Islet of Langerhans (tissue), 1 donor: ENCODE measurements at regions not wholly inside any gene's neighbourhood (a gene's known extent, or its start where the extent isn't known, plus 50 kb on each side); places are given as distances from the start of the nearest gene placed in this dataset.
"Not testable (repeated sequence)": the region's sequence is repeated elsewhere in the genome, so short reads cannot be mapped to it uniquely, and the experiment has no call there.

Experiments
- FAIRE-seq: peaks from one replicate; lab custom pipeline; 2011; peaks lifted over from hg19 to GRCh38; lab: Jason Lieb, UNC

DNA sequence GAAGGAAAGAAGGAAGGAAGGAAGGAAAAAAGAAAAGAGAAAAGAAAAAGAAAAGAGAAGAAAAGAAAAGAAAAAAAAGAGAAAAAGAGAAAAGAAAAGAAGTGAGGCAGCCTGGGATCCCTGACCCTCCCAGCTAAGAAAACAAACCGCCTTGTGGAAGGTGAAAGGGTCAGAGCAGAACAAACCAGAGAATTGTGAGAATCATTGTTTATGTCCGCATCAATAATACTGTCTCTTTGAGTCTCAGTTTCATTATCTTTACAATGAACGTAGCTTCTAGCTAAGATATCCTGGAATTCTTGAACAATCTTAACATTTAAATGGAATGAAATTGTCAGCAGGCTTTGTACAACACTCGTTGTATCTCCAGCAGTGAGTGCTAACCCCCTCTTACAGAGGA lies 66.4 kb upstream of the SERP2 start:
- no peak for FAIRE-seq

DNA sequence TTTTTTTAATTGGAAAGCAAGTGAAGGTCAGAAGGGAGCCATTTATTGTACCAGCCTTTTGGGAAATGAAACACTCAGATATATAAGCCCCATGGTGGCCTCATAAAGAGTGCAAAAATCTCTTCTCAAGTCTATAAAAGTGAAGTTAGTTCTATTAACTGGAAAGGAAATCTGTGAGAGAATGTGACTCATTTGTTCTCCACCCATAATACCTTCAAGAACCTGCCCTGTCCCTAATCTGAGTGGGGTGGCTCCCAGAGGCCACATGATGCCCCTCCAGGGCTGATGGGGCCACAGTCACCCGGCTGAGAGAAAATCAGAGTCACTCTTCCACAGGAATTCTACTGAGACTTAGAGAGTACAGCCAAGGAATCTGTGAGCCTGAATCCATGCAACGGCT lies 65.8 kb upstream of the SERP2 start:
- no peak for FAIRE-seq

DNA sequence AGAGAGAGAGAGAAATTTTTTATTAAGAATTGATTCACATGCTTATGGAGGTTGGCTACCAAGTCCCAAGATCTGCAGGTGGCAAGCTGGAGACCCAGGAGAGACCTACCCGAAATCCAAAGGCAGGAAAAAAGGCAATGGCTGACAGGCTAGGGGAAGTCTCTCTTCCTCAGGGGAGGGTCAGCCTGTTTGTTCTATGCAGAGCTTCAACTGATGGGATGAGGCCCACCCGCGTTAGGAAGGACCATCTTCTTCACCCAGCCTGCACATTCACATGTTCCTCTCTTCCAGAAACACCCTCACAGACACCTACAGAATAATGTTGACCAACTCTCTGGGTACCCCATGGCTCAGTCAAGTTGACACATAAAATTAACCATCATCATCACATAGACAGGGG lies 65.3 kb upstream of the SERP2 start:
- FAIRE-seq = no peak

DNA sequence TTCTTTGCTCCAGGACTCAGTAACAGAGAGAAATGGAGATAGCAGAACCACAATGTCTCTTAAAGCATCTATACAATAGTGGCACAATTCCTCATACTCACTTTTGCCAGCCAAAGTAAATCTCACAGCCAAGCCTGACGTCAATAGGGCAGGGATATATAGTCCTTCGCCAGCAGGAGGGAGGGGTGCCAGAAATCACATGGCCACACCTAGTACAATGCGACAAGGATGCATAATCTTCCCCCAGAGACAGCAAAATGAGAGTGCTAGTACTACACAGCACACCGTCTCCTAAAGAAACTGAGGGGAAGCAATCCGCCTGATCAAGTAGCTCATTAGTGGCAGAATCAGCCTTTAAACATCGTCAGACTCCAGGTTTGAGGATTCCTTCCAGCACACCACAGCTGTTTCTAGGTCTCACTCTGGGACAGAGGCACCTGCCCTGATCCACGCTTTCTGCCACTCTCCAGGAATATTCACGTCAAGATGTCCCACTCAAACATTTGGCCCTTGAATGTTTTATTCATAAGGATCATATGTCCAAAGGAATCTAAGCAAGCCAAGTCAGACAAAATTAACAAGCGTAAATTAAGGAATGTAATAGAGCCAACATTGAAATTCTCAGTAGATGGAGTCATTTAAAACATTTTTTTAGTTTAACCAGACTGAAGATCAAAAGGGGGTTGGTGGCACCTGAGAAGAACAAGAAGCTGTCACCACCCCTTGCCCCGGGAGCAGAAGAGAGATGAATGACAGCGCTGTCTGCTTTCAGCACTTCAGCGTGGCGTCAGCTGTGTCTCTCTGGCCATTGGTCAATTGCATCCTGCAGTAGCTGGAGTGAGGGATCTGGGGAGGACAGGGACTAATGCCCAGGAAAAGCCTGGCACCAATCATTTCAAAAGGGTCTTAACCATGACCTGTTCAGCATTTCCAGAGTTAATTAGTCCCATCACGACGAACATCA lies 63.5 kb upstream of the SERP2 start:
- FAIRE-seq = no peak

DNA sequence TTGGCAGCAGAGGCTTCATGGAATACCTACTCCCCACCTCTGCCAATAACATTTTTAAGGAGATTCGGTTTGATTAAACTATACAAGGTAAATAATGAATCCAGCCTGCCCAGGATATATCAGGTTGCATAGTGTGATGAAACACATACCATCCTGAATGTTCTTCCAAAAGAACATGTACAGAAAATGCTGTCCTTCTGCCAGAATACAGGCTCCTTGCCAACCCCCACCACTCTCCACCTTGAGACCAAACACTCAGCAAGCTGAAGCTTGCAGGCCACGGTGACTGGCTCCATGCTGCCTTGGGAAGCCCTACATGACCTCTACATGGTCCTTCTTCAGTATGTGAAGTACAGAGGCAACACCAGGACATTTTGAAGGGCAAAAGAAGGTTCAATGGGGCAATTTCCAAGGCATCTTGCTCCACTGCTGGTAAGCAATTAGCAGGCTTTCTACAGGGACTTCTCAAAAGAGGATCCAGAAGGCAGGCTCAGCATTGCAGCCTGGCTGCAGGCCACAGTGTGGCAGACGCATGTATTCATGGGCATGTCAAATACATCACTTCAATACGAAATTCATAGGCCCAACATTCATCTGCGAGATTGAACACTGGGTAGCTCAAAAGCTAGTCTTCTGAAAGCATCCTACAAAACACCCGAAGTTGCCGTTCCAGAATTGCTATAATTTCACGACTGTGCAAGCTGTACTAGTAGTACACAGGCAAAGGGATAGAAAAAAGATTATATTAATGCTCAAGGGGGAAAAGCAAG lies 62.4 kb upstream of the SERP2 start:
- FAIRE-seq = no peak

DNA sequence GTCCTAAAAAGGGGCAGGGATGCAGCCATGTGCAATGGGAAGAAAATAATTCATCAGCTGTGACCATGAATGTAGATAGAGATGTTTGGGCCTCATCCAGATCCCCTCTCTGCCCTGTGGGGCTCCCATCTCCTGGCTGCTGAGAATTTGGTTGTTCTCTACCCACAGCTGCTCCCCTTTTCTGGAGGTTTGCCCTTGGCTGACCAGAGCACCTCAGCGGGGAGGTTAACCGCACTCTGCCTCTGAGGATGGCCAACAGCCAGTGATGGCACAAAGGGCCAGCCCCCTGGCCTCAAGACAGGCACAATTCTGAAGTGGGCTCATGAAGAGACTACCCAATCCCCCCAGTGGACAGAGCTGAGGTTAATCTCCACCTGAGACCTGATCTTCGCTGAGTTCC lies 61.5 kb upstream of the SERP2 start:
- FAIRE-seq = no peak

DNA sequence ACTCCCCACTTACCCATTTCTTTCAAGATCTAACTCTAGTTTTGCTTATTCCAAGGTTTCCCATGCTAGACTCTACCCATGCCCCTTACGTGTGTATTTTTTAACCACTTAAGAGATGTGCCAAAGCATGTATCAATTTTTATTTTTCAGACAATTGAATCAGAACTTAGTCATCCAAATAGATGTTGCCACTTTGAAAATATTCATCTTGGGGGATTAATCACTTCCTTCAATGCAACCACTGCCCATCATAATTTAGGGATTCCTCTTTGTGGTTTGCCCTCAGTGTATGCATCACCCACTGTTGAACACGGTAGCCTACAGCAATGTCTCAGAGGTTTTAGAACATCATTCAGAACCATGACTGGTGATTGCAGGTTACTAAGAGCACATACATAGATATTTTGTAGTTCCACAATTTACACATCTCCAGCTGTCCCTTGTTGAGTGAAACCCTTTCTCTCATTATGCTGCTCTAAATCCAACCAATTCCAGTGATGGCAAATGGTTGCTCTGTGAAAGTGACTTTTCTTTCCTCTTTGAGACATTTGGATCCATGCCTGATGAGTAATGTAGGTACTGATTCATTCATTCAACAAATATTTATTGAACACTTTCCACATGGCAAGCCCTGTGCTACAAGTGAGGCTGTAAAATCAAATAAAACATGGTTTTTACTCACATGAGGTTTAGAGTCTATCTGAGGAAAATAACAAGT lies 60.6 kb upstream of the SERP2 start:
- FAIRE-seq = peak; percentile 100

DNA sequence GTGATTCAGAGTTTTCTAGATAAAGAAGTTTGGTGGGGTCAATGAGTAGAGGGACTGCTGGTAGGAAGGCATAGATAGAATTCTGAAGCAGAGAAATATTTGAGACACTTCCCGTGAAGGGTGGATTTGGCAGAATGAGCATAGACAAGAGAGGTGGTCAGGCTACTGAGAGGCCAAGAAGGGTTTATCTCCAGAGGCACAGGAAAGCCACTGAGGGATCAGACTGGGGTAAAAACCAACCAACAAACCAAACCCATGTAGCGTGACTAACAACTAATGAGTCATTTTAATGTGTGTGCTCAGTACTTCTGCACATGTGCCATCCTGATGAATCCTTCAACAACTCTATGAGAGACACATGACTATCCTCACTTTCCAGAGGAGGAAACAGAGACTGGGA lies 60.0 kb upstream of the SERP2 start:
- FAIRE-seq = peak; percentile 21

DNA sequence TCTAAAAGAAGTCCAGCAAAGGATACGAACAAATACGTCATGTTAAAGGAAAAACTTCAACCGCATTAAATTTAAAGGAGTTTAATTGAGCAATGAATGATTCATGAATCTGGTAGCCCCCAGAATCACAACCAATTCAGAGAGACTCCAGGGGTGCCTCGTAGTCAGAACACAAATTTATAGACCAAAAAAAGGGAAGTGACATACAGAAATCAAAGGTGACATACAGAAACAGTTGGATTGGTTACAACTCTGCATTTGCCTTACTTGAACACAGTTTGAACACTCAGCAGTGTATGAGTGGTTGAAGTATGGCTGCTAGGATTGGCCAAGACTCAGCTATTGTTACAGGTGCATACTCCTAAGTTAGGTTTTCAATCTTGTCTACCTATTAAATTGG lies 59.5 kb upstream of the SERP2 start:
- not testable (repeated sequence) for FAIRE-seq

DNA sequence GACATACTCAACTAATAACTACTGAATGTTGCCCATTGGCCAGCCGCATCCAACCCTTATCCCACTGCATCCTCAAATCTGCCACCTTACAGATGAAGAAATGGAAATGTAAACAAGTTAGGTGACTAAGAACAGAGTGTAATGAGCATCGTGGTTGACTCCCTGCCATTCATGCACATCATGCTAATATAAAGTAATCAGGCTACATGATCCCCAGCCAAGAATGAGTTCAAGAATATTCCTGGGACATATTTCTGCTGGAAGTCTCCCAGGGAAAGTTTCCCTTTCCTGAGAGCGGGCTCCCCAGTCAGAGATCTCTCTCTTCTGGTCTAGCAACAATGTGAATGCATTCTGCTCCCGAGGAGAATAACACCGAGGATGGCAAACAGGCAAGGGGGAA lies 55.9 kb upstream of the SERP2 start:
- no peak for FAIRE-seq

DNA sequence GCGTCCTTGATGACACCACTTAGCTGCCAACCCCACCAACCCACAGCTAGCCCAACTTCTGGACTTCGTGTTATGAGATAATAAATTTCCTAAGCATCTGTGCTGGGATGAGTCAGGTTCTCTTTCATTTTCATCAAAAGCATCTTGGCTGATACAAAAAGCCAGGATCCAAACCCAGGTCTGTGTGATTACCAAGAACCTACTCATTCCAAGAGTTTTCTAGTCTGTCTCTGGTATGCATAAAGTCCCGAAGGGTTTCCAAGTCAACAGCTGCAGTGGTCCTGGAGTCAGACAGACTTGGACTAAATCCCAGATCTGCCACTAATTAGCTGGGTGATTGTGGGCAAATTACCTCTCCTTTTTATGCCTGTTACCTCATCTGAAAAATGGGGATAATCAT lies 55.5 kb upstream of the SERP2 start:
- no peak for FAIRE-seq

DNA sequence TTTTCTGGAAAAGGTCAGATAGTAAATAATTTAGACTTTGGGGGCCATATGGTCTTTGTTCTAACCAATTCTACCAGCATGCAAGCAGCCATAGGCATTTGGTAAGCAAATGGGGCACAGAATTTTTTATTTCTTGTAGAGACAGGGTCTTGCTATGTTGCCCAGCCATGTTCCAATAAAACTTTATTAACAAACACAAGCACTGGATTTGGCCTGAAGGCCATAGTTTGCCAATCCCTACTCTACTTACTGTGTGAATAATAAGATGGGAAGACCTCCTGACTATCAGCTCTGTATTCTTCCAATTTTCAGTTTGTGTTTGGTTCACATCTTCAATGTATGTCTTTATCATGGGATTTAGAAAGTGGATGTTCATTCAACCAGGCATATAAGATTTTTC lies 53.0 kb upstream of the SERP2 start:
- FAIRE-seq = no peak

DNA sequence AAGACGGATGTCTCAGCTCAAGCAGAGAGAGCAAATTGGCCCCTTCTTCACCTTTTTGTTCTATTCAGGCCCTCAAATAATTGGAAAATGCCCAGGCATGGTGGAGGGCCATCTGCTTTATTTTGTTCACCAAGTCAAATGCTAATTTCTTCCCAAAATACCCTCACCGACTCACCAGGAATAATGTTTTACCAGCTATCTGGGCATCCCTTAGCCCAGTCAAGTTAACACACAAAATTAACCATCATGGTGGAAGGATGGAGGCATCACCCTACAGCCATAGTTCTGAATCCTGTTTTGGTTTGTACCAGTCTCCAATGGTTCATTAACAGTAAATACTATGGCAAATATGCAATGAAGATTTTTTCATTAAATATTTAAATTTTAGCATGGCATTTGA lies 51.7 kb upstream of the SERP2 start:
- FAIRE-seq = no peak

DNA sequence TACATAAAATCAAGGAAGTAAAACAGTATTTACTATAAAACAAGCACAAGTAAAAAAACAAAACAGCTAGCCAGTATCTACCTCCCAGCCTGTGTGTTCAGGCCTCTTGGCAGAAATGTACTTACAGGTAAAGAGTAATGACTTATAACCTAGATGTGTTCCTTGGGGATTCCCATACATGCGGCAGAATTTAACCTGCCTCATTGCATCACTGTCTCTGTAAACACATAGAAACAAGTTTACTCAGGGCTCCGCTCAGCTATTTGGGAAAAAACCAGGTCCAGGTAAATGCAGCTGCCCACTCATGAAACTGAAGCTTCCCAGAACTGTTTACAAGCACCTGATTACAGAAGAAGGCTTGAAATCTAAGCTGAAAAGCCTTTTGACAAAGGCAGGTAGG lies 50.7 kb upstream of the SERP2 start:
- no peak for FAIRE-seq

DNA sequence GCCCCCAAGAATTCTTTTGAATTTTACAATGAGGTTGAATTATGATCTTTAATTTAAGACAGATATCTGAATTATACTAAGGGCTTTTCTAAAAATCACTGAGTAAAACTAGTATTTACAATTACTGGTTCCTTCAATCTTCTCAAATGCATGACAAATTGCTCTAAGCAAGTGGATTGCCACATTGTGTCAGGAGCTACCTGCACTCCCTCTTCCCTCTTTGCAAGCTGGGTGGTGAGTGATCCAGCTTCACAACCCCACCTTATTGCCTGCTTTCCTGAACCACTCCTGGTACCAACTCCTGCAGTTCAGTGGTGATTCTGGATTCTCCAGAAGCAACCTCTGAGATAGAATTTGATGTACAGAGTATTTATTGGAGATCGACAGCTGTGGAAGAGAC lies 49.9 kb upstream of the SERP2 start:
- FAIRE-seq = no peak
